ENCODE measurements at regions not wholly inside any gene's neighbourhood (a gene's known extent, or its start where the extent isn't known, plus 50 kb on each side); places are given as distances from the start of the nearest gene placed in this dataset.

DNA sequence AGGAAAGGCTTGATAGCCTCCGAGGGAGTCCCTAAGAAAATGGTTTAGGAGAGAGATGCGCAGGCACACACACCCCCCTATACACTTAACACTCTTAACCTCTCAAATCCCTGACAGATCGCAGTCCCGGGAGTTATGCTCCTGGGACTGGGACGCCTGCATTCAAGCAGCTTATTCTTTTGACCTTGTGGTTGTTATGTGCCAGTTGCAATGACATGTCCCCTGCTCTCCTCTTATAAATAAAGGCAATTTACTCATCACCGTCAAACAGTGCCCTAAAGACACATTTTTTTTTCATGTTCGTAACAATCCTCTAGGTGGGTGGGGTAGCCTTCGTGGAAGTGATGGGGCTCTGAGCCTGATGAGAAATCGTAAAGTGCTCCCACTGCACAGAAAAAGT, 162.2 kb downstream of the LRRC30 start:
- TF ChIP-seq, protein P1, sequence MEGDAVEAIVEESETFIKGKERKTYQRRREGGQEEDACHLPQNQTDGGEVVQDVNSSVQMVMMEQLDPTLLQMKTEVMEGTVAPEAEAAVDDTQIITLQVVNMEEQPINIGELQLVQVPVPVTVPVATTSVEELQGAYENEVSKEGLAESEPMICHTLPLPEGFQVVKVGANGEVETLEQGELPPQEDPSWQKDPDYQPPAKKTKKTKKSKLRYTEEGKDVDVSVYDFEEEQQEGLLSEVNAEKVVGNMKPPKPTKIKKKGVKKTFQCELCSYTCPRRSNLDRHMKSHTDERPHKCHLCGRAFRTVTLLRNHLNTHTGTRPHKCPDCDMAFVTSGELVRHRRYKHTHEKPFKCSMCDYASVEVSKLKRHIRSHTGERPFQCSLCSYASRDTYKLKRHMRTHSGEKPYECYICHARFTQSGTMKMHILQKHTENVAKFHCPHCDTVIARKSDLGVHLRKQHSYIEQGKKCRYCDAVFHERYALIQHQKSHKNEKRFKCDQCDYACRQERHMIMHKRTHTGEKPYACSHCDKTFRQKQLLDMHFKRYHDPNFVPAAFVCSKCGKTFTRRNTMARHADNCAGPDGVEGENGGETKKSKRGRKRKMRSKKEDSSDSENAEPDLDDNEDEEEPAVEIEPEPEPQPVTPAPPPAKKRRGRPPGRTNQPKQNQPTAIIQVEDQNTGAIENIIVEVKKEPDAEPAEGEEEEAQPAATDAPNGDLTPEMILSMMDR (IDR thresholded peaks at IDR 0.05; ENCODE audit: insufficient read depth, low read length, missing control alignments) = no peak
- ChIA-PET CTCF (no interaction called here), POLR2A (no interaction called here)
- H3K4me3 ChIP-seq (ENCODE audit: low read depth, low read length) = no peak overlapping the region
- no peak for DNase-seq (ENCODE audit: low read depth, low spot score)

- TF ChIP-seq, protein P1 (IDR thresholded peaks at IDR 0.05; ENCODE audit: insufficient read depth, low read length, missing control alignments) = no peak
- no peak for DNase-seq (ENCODE audit: low read depth, low spot score)
- CTCF ChIA-PET = no interaction called here
- POLR2A ChIA-PET = no interaction called here
- no peak overlapping the region for H3K4me3 ChIP-seq (ENCODE audit: low read depth, low read length)
These were observed 163.3 kb downstream of the LRRC30 start for GRCh38 chr18:7394050-7394659.

- POLR2A ChIA-PET = no interaction called here
- TF ChIP-seq, protein P1 (IDR thresholded peaks at IDR 0.05; ENCODE audit: insufficient read depth, low read length, missing control alignments) = no peak
- CTCF ChIA-PET = no interaction called here
- no peak overlapping the region for H3K4me3 ChIP-seq (ENCODE audit: low read depth, low read length)
- no peak for DNase-seq (ENCODE audit: low read depth, low spot score)
These were observed 164.7 kb downstream of the LRRC30 start for GRCh38 chr18:7395566-7395965.

- ChIA-PET CTCF (no interaction called here), POLR2A (no interaction called here)
- no peak for DNase-seq (ENCODE audit: low read depth, low spot score)
- TF ChIP-seq, protein P1 (IDR thresholded peaks at IDR 0.05; ENCODE audit: insufficient read depth, low read length, missing control alignments) = no peak
- no peak overlapping the region for H3K4me3 ChIP-seq (ENCODE audit: low read depth, low read length)
These were observed 153.2 kb upstream of the PTPRM start for GRCh38 chr18:7413906-7414305.

DNA sequence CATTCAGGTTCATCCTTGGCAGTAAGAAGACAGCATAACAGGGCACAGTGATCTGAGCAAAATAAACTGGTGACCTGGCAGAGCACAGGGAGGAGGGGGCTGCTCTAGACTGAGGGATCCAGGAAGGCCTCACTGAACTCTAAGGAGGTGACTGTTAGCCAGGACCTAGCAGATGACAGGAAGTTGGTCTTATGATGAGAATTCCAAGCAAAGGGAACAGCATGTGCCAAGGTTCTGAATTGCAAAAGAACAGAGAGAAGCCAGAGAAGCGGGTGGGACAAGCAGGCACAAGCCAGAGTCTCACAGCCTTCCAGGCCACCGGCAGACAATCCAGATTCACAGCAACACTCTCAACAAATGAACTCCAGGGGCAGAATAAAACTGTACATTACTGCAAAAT, 152.7 kb upstream of the PTPRM start:
- H3K4me3 ChIP-seq (ENCODE audit: low read depth, low read length) = no peak overlapping the region
- TF ChIP-seq, protein P1 (IDR thresholded peaks at IDR 0.05; ENCODE audit: insufficient read depth, low read length, missing control alignments) = no peak
- DNase-seq (ENCODE audit: low read depth, low spot score) = no peak
- CTCF ChIA-PET = no interaction called here
- POLR2A ChIA-PET = no interaction called here

GRCh38 chr18:7415081-7415894, 151.8 kb upstream of the PTPRM start:
- no peak overlapping the region for H3K4me3 ChIP-seq (ENCODE audit: low read depth, low read length)
- no peak for DNase-seq (ENCODE audit: low read depth, low spot score)
- POLR2A ChIA-PET = no interaction called here
- TF ChIP-seq, protein P1 (IDR thresholded peaks at IDR 0.05; ENCODE audit: insufficient read depth, low read length, missing control alignments) = no peak
- CTCF ChIA-PET = no interaction called here

All from AG04449 (cell line).